Tibial nerve (tissue), 4 donors: ENCODE measurements at regions not wholly inside any gene's neighbourhood (a gene's known extent, or its start where the extent isn't known, plus 50 kb on each side); places are given as distances from the start of the nearest gene placed in this dataset.

ENCODE experiments used
- EP300 ChIP-seq, 2 donors: sonication (generic); formaldehyde crosslinking; IDR thresholded peaks; one replicate each; pipeline ENCODE4 v1.6.1; 2017; ENCODE audit warnings: antibody characterized with exemption in 2 of 2, mild to moderate bottlenecking in 1 of 2
- POLR2A ChIP-seq, 2 donors: fragments of 450-650 bp; IDR thresholded peaks; one replicate each; pipeline ENCODE4 v1.6.1; 2017; ENCODE audit warnings: antibody characterized with exemption in 2 of 2, mild to moderate bottlenecking in 2 of 2, moderate library complexity in 2 of 2
- TF ChIP-seq, protein P1 (sequence below), 5 experiments: fragments of 200-600 bp in 3 of 5; fragments of 450-650 bp in 2 of 5; sonication (generic) in 3 of 5; IDR thresholded peaks; one replicate each; pipeline ENCODE4 v1.5.1; 2016 to 2019; ENCODE audit warnings: antibody characterized with exemption in 5 of 5, mild to moderate bottlenecking in 3 of 5, moderate library complexity in 2 of 5

DNA sequence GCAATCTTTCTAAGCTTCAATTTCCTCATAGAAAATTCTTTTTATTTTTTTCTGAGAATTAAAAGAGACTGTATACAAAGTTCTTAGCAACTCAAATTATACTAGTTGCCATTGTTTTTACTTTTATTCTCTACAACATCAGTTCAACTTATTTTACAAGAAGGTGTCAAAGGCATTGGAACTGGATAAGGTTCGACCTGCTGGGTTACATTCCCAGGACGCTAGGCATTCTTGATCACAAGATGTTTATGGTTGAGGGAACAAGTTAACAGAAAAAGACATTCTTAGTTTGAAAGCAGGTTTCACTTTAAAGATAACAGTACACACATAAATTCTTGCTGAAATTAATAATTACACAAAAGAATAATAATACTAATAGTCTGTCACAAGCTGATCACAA lies 163.5 kb upstream of the SNX2 start:
- TF ChIP-seq, protein P1, sequence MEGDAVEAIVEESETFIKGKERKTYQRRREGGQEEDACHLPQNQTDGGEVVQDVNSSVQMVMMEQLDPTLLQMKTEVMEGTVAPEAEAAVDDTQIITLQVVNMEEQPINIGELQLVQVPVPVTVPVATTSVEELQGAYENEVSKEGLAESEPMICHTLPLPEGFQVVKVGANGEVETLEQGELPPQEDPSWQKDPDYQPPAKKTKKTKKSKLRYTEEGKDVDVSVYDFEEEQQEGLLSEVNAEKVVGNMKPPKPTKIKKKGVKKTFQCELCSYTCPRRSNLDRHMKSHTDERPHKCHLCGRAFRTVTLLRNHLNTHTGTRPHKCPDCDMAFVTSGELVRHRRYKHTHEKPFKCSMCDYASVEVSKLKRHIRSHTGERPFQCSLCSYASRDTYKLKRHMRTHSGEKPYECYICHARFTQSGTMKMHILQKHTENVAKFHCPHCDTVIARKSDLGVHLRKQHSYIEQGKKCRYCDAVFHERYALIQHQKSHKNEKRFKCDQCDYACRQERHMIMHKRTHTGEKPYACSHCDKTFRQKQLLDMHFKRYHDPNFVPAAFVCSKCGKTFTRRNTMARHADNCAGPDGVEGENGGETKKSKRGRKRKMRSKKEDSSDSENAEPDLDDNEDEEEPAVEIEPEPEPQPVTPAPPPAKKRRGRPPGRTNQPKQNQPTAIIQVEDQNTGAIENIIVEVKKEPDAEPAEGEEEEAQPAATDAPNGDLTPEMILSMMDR (IDR thresholded peaks at IDR 0.05): no peak
- TF ChIP-seq POLR2A (IDR thresholded peaks at IDR 0.05) (no peak), EP300 (IDR thresholded peaks at IDR 0.05) (no peak)
